Calu3 (cell line): ENCODE measurements at regions not wholly inside any gene's neighbourhood (a gene's known extent, or its start where the extent isn't known, plus 50 kb on each side); places are given as distances from the start of the nearest gene placed in this dataset.

Experiments used
- BruUV-seq: library from RNA; stranded (reverse); fragments of 400-500 nt; replicated peaks from 2 replicates; lab custom pipeline; 2021; lab: Mats Ljungman, UMichigan
- CTCF ChIA-PET: fragments of 300-600 bp; sonication (Branson Sonifier 250); formaldehyde crosslinking; loops from one replicate; lab custom pipeline; 2022; ENCODE audit warnings: antibody characterized with exemption; lab: Charles Lee
- DNase-seq: peaks from one replicate; pipeline ENCODE4 v3.0.0; 2022
- H3K27ac Mint-ChIP-seq: one replicate; pipeline ENCODE4 v1.8.0; 2022; ENCODE audit warnings: mixed read lengths; ENCODE audit not compliant: unreplicated experiment
- H3K27me3 Mint-ChIP-seq: one replicate; pipeline ENCODE4 v1.8.0; 2022; ENCODE audit warnings: mixed read lengths; ENCODE audit not compliant: unreplicated experiment
- H3K36me3 Mint-ChIP-seq: one replicate; pipeline ENCODE4 v1.8.0; 2022; ENCODE audit warnings: mild to moderate bottlenecking, moderate library complexity, mixed read lengths; ENCODE audit not compliant: insufficient read depth, unreplicated experiment
- H3K4me1 Mint-ChIP-seq: one replicate; pipeline ENCODE4 v1.8.0; 2022; ENCODE audit warnings: mild to moderate bottlenecking, low read depth, mixed read lengths; ENCODE audit not compliant: unreplicated experiment
- H3K4me3 Mint-ChIP-seq: one replicate; pipeline ENCODE4 v1.8.0; 2022; ENCODE audit warnings: mild to moderate bottlenecking, low read depth, moderate library complexity, mixed read lengths; ENCODE audit not compliant: unreplicated experiment
- H3K9me3 Mint-ChIP-seq: one replicate; pipeline ENCODE4 v1.8.0; 2022; ENCODE audit warnings: low read depth, mixed read lengths; ENCODE audit not compliant: unreplicated experiment
- CTCF ChIP-seq: fragments of 200-600 bp; IDR thresholded peaks from one replicate; pipeline ENCODE4 v1.8.0; 2022; ENCODE audit warnings: antibody characterized with exemption; ENCODE audit not compliant: unreplicated experiment
- intact Hi-C: fragments of 100-400 bp; cut with micrococcal nuclease; formaldehyde crosslinking; loops from one replicate; pipeline ENCODE4 v1.10.0; 2022; ENCODE audit not compliant: unreplicated experiment

- intact Hi-C loops, result loop anchor here (5.0 to 10.0 kb wide), 3 partner anchors 35 to 293 kb away; no protein-coding TSS in a partner anchor
- no TSS peak for BruUV-seq
- H3K27ac Mint-ChIP-seq, result peak overlapping the region; percentile 86
- no peaks in the 10 kb centered on the region for H3K9me3 Mint-ChIP-seq
- H3K4me1 Mint-ChIP-seq, result peaks cover 78% of the 10 kb centered on the region
- CTCF ChIA-PET, result interaction anchor here (1.0 kb wide), 1 partner anchor 16 kb away, joined by 4 read pairs; no protein-coding TSS in a partner anchor
- no peak for TF ChIP-seq CTCF
- DNase-seq, result peak; percentile 16
- H3K36me3 Mint-ChIP-seq, result peaks cover 73% of the 10 kb centered on the region
- peak overlapping the region; percentile 67 for H3K4me3 Mint-ChIP-seq
- H3K27me3 Mint-ChIP-seq, result no peaks in the 10 kb centered on the region
Observed at GRCh38 chrX:45807572-45808425, 607.1 kb upstream of the DIPK2B start.

- intact Hi-C loops, result loop anchor here (5.0 to 10.0 kb wide), 3 partner anchors 34 to 292 kb away; no protein-coding TSS in a partner anchor
- Mint-ChIP-seq H3K36me3 (peaks cover 71% of the 10 kb centered on the region), H3K4me3 (peak overlapping the region; percentile 67), H3K27ac (peak overlapping the region; percentile 86), H3K4me1 (peaks cover 65% of the 10 kb centered on the region), H3K9me3 (no peaks in the 10 kb centered on the region), H3K27me3 (no peaks in the 10 kb centered on the region)
- DNase-seq, result no peak
- no peak for TF ChIP-seq CTCF
- CTCF ChIA-PET, result interaction anchor here (1.4 kb wide), 1 partner anchor 570 kb away, joined by 4 read pairs; no protein-coding TSS in a partner anchor
- no TSS peak for BruUV-seq
Observed at GRCh38 chrX:45806410-45807121, 605.9 kb upstream of the DIPK2B start.

- H3K27ac Mint-ChIP-seq, result peak overlapping the region; percentile 94
- CTCF ChIA-PET, result no interaction called here
- H3K9me3 Mint-ChIP-seq, result no peaks in the 10 kb centered on the region
- H3K4me3 Mint-ChIP-seq, result peak overlapping the region; percentile 47
- H3K27me3 Mint-ChIP-seq, result no peaks in the 10 kb centered on the region
- intact Hi-C loops, result loop anchor here (10.0 kb wide), 2 partner anchors 49 to 289 kb away; no protein-coding TSS in a partner anchor
- BruUV-seq, result no TSS peak
- DNase-seq, result no peak
- peaks cover 53% of the 10 kb centered on the region for H3K36me3 Mint-ChIP-seq
- no peak for TF ChIP-seq CTCF
- H3K4me1 Mint-ChIP-seq, result peaks cover 48% of the 10 kb centered on the region
Observed at GRCh38 chrX:45804276-45804675, 603.6 kb upstream of the DIPK2B start.

GRCh38 chrX:45803383-45803921 is 602.8 kb upstream of the DIPK2B start:
- TF ChIP-seq CTCF, result no peak
- intact Hi-C loops, result loop anchor here (10.0 kb wide), 2 partner anchors 49 to 289 kb away; no protein-coding TSS in a partner anchor
- Mint-ChIP-seq H3K9me3 (no peaks in the 10 kb centered on the region), H3K27ac (peak overlapping the region; percentile 94), H3K27me3 (no peaks in the 10 kb centered on the region), H3K4me1 (peaks cover 47% of the 10 kb centered on the region), H3K4me3 (peak overlapping the region; percentile 47), H3K36me3 (peaks cover 54% of the 10 kb centered on the region)
- CTCF ChIA-PET, result interaction anchor here (0.7 to 1.2 kb wide), 6 partner anchors 9 to 72 kb away, joined by 3 to 4 read pairs (median 3); no protein-coding TSS in a partner anchor
- DNase-seq, result no peak
- no TSS peak for BruUV-seq
